ENCODE measurements at regions not wholly inside any gene's neighbourhood (a gene's known extent, or its start where the extent isn't known, plus 50 kb on each side); places are given as distances from the start of the nearest gene placed in this dataset.
"Not testable (repeated sequence)": the region's sequence is repeated elsewhere in the genome, so short reads cannot be mapped to it uniquely, and the experiment has no call there.

- no peaks in the 10 kb centered on the region for H3K27me3 Mint-ChIP-seq (ENCODE audit: unreplicated experiment)
- no peak overlapping the region for H3K4me3 Mint-ChIP-seq (ENCODE audit: unreplicated experiment)
- no peak for DNase-seq
- H3K4me1 Mint-ChIP-seq (ENCODE audit: low read depth, unreplicated experiment): no peaks in the 10 kb centered on the region
- H3K9me3 Mint-ChIP-seq (ENCODE audit: unreplicated experiment): no peaks in the 10 kb centered on the region
- no peak for TF ChIP-seq CTCF (IDR thresholded peaks at IDR 0.05; ENCODE audit: partially characterized antibody, unreplicated experiment)
- H3K36me3 Mint-ChIP-seq (ENCODE audit: unreplicated experiment): no peaks in the 10 kb centered on the region
- no peak overlapping the region for H3K27ac Mint-ChIP-seq (ENCODE audit: unreplicated experiment)
Measured at GRCh38 chr2:209160800-209161588, 262.9 kb upstream of the MAP2 start.

GRCh38 chr2:209162129-209162528, 261.7 kb upstream of the MAP2 start:
- no peak overlapping the region for H3K27ac Mint-ChIP-seq (ENCODE audit: unreplicated experiment)
- DNase-seq: no peak
- H3K4me1 Mint-ChIP-seq (ENCODE audit: low read depth, unreplicated experiment): no peaks in the 10 kb centered on the region
- H3K36me3 Mint-ChIP-seq (ENCODE audit: unreplicated experiment): no peaks in the 10 kb centered on the region
- H3K27me3 Mint-ChIP-seq (ENCODE audit: unreplicated experiment): no peaks in the 10 kb centered on the region
- no peak overlapping the region for H3K4me3 Mint-ChIP-seq (ENCODE audit: unreplicated experiment)
- TF ChIP-seq CTCF (IDR thresholded peaks at IDR 0.05; ENCODE audit: partially characterized antibody, unreplicated experiment): no peak
- H3K9me3 Mint-ChIP-seq (ENCODE audit: unreplicated experiment): no peaks in the 10 kb centered on the region

- TF ChIP-seq CTCF (IDR thresholded peaks at IDR 0.05; ENCODE audit: partially characterized antibody, unreplicated experiment): no peak
- H3K9me3 Mint-ChIP-seq (ENCODE audit: unreplicated experiment): no peaks in the 10 kb centered on the region
- no peak overlapping the region for H3K27ac Mint-ChIP-seq (ENCODE audit: unreplicated experiment)
- DNase-seq: no peak
- no peaks in the 10 kb centered on the region for H3K4me1 Mint-ChIP-seq (ENCODE audit: low read depth, unreplicated experiment)
- no peak overlapping the region for H3K4me3 Mint-ChIP-seq (ENCODE audit: unreplicated experiment)
- H3K36me3 Mint-ChIP-seq (ENCODE audit: unreplicated experiment): peaks cover 5% of the 10 kb centered on the region
- H3K27me3 Mint-ChIP-seq (ENCODE audit: unreplicated experiment): peaks cover 3% of the 10 kb centered on the region
Measured at GRCh38 chr2:209181984-209182383, 241.9 kb upstream of the MAP2 start.

GRCh38 chr2:209186886-209187285, 237.0 kb upstream of the MAP2 start:
- H3K4me1 Mint-ChIP-seq (ENCODE audit: low read depth, unreplicated experiment); H3K9me3 Mint-ChIP-seq (ENCODE audit: unreplicated experiment); H3K27ac Mint-ChIP-seq (ENCODE audit: unreplicated experiment); H3K4me3 Mint-ChIP-seq (ENCODE audit: unreplicated experiment); DNase-seq; H3K27me3 Mint-ChIP-seq (ENCODE audit: unreplicated experiment); H3K36me3 Mint-ChIP-seq (ENCODE audit: unreplicated experiment): not testable (repeated sequence)

GRCh38 chr2:209189893-209190292, 234.0 kb upstream of the MAP2 start:
- no peak for TF ChIP-seq CTCF (IDR thresholded peaks at IDR 0.05; ENCODE audit: partially characterized antibody, unreplicated experiment)
- DNase-seq: no peak
- no peaks in the 10 kb centered on the region for H3K4me1 Mint-ChIP-seq (ENCODE audit: low read depth, unreplicated experiment)
- no peak overlapping the region for H3K4me3 Mint-ChIP-seq (ENCODE audit: unreplicated experiment)
- no peaks in the 10 kb centered on the region for H3K9me3 Mint-ChIP-seq (ENCODE audit: unreplicated experiment)
- no peaks in the 10 kb centered on the region for H3K36me3 Mint-ChIP-seq (ENCODE audit: unreplicated experiment)
- no peaks in the 10 kb centered on the region for H3K27me3 Mint-ChIP-seq (ENCODE audit: unreplicated experiment)
- no peak overlapping the region for H3K27ac Mint-ChIP-seq (ENCODE audit: unreplicated experiment)
